Endothelial cell of umbilical vein (primary cell): ENCODE measurements at regions not wholly inside any gene's neighbourhood (a gene's known extent, or its start where the extent isn't known, plus 50 kb on each side); places are given as distances from the start of the nearest gene placed in this dataset.

Experiments
- BruUV-seq: library from RNA; stranded (reverse); fragments of 400-500 nt; replicated peaks from 2 replicates; lab custom pipeline; 2021; lab: Mats Ljungman, UMichigan
- CTCF ChIA-PET: fragments of 300-600, 350-600 bp; sonication (Branson Sonifier 250); formaldehyde crosslinking; loops from one replicate; lab custom pipeline; 2021; ENCODE audit warnings: antibody characterized with exemption, inconsistent platforms; lab: Charles Lee
- POLR2A ChIA-PET: fragments of 300-600, 350-600 bp; sonication (Branson Sonifier 250); formaldehyde crosslinking; loops from one replicate; lab custom pipeline; 2021; ENCODE audit warnings: antibody characterized with exemption, inconsistent platforms; lab: Charles Lee
- DNase-seq: peaks from one replicate; pipeline ENCODE4 v3.0.0-alpha.2; 2011; ENCODE audit warnings: low read depth, low spot score
- FAIRE-seq: peaks from 2 replicates; lab custom pipeline; 2011; peaks lifted over from hg19 to GRCh38; lab: Jason Lieb, UNC
- H2AFZ ChIP-seq: 2 replicates; pipeline ENCODE4 v1.6.0; 2012; ENCODE audit warnings: low read depth, low read length, control low read depth, inconsistent platforms
- H3K27ac ChIP-seq: 2 replicates; pipeline ENCODE4 v1.5.1; 2011; ENCODE audit warnings: low read depth, mild to moderate bottlenecking, control low read depth, low read length, moderate library complexity; ENCODE audit not compliant: insufficient read depth
- H3K27me3 ChIP-seq, 2 experiments: 2 replicates each; pipeline versions ENCODE4 v1.6.0 to v1.6.1; 2011; ENCODE audit warnings: low read length in 2 of 2, mixed read lengths in 1 of 2; ENCODE audit not compliant: control insufficient read depth in 2 of 2, insufficient read depth in 2 of 2
- H3K36me3 ChIP-seq, 2 experiments: 2 replicates in 1 of 2; 3 replicates in 1 of 2; pipeline ENCODE4 v1.5.1; 2011; ENCODE audit warnings: low read length in 2 of 2, mild to moderate bottlenecking in 1 of 2, moderate library complexity in 1 of 2; ENCODE audit not compliant: control insufficient read depth in 2 of 2, insufficient read depth in 2 of 2; ENCODE audit errors: extremely low read depth in 1 of 2
- H3K4me1 ChIP-seq: 3 replicates; pipeline ENCODE4 v1.5.1; 2011; ENCODE audit warnings: mild to moderate bottlenecking, low read length; ENCODE audit not compliant: control insufficient read depth, insufficient read depth; ENCODE audit errors: extremely low read depth
- H3K4me2 ChIP-seq: 2 replicates; pipeline ENCODE4 v1.6.1; 2011; ENCODE audit warnings: low read length, control low read depth, mixed read lengths; ENCODE audit not compliant: insufficient read depth
- H3K4me3 ChIP-seq, 3 experiments: fragments of 200-600 bp in 1 of 3; sonication (generic), shearing (Covaris generic) in 1 of 3; replicated peaks in 1 of 3; 2 replicates each; pipeline ENCODE4 v1.5.1; 2011 to 2016; ENCODE audit warnings: control low read depth in 3 of 3, low read length in 3 of 3, mild to moderate bottlenecking in 2 of 3, inconsistent platforms in 1 of 3, low read depth in 1 of 3, moderate library complexity in 1 of 3; ENCODE audit not compliant: insufficient read depth in 1 of 3
- H3K79me2 ChIP-seq: 2 replicates; pipeline ENCODE4 v1.6.0; 2012; ENCODE audit warnings: low read length, inconsistent platforms; ENCODE audit not compliant: control insufficient read depth, insufficient read depth
- H3K9ac ChIP-seq: replicated peaks from 2 replicates; pipeline ENCODE3; 2011; ENCODE audit warnings: low read length, control low read depth; ENCODE audit not compliant: insufficient read depth; ENCODE audit errors: extremely low read depth
- H3K9me1 ChIP-seq: replicated peaks from 3 replicates; pipeline ENCODE4 v1.6.0; 2011; ENCODE audit warnings: mild to moderate bottlenecking, low read length; ENCODE audit not compliant: control insufficient read depth, insufficient read depth; ENCODE audit errors: extremely low read depth
- H3K9me3 ChIP-seq: replicated peaks from 2 replicates; pipeline ENCODE4 v1.5.1; 2012; ENCODE audit warnings: low read length, inconsistent platforms; ENCODE audit not compliant: control insufficient read depth, insufficient read depth
- H4K20me1 ChIP-seq: replicated peaks from 2 replicates; pipeline ENCODE3; 2011; ENCODE audit warnings: mild to moderate bottlenecking, low read length; ENCODE audit not compliant: control insufficient read depth, insufficient read depth; ENCODE audit errors: extremely low read depth
- CTCF ChIP-seq, 2 donors: IDR thresholded peaks; 1 replicate in 1 of 2; 2 replicates in 1 of 2; pipeline ENCODE4 v1.5.1; 2011; ENCODE audit warnings: low read length in 2 of 2, mild to moderate bottlenecking in 2 of 2, moderate library complexity in 2 of 2, control low read depth in 1 of 2, inconsistent platforms in 1 of 2, low read depth in 1 of 2; ENCODE audit not compliant: insufficient read depth in 1 of 2; ENCODE audit errors: extremely low read depth in 1 of 2
- EZH2 ChIP-seq: IDR thresholded peaks from 2 replicates; pipeline ENCODE4 v1.6.1; 2012; ENCODE audit warnings: borderline replicate concordance, low read depth, mild to moderate bottlenecking, moderate library complexity, low read length, inconsistent platforms; ENCODE audit not compliant: severe bottlenecking
- FOS ChIP-seq: IDR thresholded peaks from 2 replicates; pipeline ENCODE4 v1.6.1; 2011; ENCODE audit warnings: mild to moderate bottlenecking, low read length, moderate library complexity, borderline replicate concordance; ENCODE audit not compliant: insufficient read depth
- GATA2 ChIP-seq: IDR thresholded peaks from 2 replicates; pipeline ENCODE4 v1.7.0; 2011; ENCODE audit warnings: low read depth, mild to moderate bottlenecking, moderate library complexity, mixed read lengths, low read length; ENCODE audit not compliant: insufficient read length, insufficient read depth
- JUN ChIP-seq: IDR thresholded peaks from 2 replicates; pipeline ENCODE4 v1.6.1; 2011; ENCODE audit warnings: borderline replicate concordance, low read depth; ENCODE audit not compliant: insufficient read length, insufficient read depth
- MAX ChIP-seq: IDR thresholded peaks from 2 replicates; pipeline ENCODE4 v1.6.1; 2011; ENCODE audit not compliant: insufficient read depth, insufficient read length
- MYC ChIP-seq: IDR thresholded peaks from one replicate; pipeline ENCODE4 v1.6.1; 2011; ENCODE audit warnings: mild to moderate bottlenecking, low read depth, low read length
- POLR2A ChIP-seq: IDR thresholded peaks from 2 replicates; pipeline ENCODE4 v1.6.1; 2012; ENCODE audit warnings: low read depth, mild to moderate bottlenecking, control low read depth, low read length
- POLR2AphosphoS5 ChIP-seq: IDR thresholded peaks from 2 replicates; pipeline ENCODE4 v1.6.1; 2012; ENCODE audit warnings: low read depth, mild to moderate bottlenecking, control low read depth, low read length, moderate library complexity; ENCODE audit not compliant: insufficient read depth
- dilution Hi-C: fragments of 300-500 bp; cut with MboI; formaldehyde crosslinking; loops from one replicate; pipeline ENCODE4 v1.15.0; 2019; ENCODE audit warnings: low sequenced_read_pairs; ENCODE audit not compliant: extremely low pct_ligation_motif_present
- intact Hi-C: fragments of 100-400 bp; cut with micrococcal nuclease; formaldehyde crosslinking; loops from one replicate; pipeline ENCODE4 v1.10.0; 2022

GRCh38 chr10:55013318-55013717, 212.3 kb upstream of the PCDH15 start:
- H3K4me3 ChIP-seq, result no peak overlapping the region
- intact Hi-C loops, result no loop called here
- H4K20me1 ChIP-seq, result no peaks in the 10 kb centered on the region
- no TSS peak for BruUV-seq
- dilution Hi-C loops, result no loop called here
- H3K4me2 ChIP-seq, result no peak overlapping the region
- DNase-seq, result no peak
- ChIA-PET POLR2A (no interaction called here), CTCF (no interaction called here)
- no peak overlapping the region for H3K9ac ChIP-seq
- no peaks in the 10 kb centered on the region for H3K36me3 ChIP-seq
- H3K9me3 ChIP-seq, result no peaks in the 10 kb centered on the region
- H3K27ac ChIP-seq, result no peak overlapping the region
- FAIRE-seq, result no peak
- H3K4me1 ChIP-seq, result no peaks in the 10 kb centered on the region
- TF ChIP-seq GATA2 (no peak), CTCF (IDR thresholded peaks at IDR 0.05; ENCODE audit: extremely low read depth in 1 of 2, insufficient read depth in 1 of 2, low read depth in 1 of 2, low read length in 2 of 2) (no peak), POLR2A (no peak), FOS (no peak), MYC (no peak), POLR2AphosphoS5 (no peak), JUN (no peak), EZH2 (no peak), MAX (no peak)
- no peaks in the 10 kb centered on the region for H3K79me2 ChIP-seq
- no peaks in the 10 kb centered on the region for H3K9me1 ChIP-seq
- no peaks in the 10 kb centered on the region for H3K27me3 ChIP-seq
- H2AFZ ChIP-seq, result no peak overlapping the region
